ENCODE measurements at regions not wholly inside any gene's neighbourhood (a gene's known extent, or its start where the extent isn't known, plus 50 kb on each side); places are given as distances from the start of the nearest gene placed in this dataset.
"Not testable (repeated sequence)": the region's sequence is repeated elsewhere in the genome, so short reads cannot be mapped to it uniquely, and the experiment has no call there.

DNA sequence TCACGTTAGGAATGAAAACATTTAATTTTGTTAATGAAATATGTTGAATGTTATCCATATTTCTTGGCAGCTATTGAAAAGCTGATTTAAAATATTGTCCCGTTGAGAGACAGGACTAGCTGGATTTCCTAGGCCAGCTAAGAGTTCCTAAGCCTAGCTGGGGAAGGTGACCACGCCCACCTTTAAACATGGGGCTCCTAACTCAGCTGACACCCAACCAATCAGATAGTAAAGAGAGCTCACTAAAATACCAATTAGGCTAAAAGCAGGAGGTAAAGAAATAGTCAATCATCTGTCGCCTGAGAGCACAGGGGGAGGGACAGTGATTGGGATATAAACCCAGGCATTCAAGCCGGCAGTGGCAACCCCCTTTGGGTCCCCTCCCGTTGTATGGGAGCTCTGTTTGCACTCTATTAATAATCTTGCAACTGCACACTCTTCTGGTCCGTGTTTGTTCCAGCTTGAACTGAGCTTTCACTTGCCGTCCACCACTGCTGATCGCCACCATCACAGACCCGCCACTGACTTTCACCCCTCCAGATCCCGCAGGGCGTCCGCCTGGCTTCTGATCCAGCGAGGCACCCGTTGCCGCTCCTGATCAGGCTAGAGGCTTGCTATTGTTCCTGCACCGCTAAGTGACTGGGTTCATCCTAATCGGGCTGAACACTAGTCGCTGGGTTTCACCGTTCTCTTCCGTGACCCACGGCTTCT, 308.9 kb downstream of the GLUD2 start:
- H3K36me3 Mint-ChIP-seq, result no peaks in the 10 kb centered on the region
- ATAC-seq, result no peak
- no peaks in the 10 kb centered on the region for H3K27me3 Mint-ChIP-seq
- no peaks in the 10 kb centered on the region for H3K4me1 Mint-ChIP-seq
- no peak overlapping the region for H3K27ac Mint-ChIP-seq
- no peak for DNase-seq
- H3K4me3 Mint-ChIP-seq, result no peak overlapping the region
- CTCF ChIA-PET, result no interaction called here
- no peaks in the 10 kb centered on the region for H3K9me3 Mint-ChIP-seq (ENCODE audit: low read depth)

DNA sequence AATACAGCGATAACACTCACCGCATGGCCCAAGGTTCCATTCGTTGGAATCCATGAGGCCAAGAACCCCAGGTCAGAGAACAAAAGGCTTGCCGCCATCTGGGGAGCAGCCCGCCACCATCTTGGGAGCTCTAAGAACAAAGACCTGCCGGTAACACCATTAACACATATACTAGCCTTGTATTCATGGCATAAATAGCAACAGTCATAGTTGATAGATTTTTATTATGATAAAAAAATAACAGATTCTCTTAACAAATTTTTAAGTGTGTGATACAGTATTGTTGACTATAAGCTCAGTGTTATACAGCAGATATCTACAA, 309.4 kb downstream of the GLUD2 start:
- Mint-ChIP-seq H3K27ac (no peak overlapping the region), H3K4me1 (no peaks in the 10 kb centered on the region), H3K9me3 (ENCODE audit: low read depth) (no peaks in the 10 kb centered on the region), H3K4me3 (no peak overlapping the region), H3K27me3 (no peaks in the 10 kb centered on the region), H3K36me3 (no peaks in the 10 kb centered on the region)
- ATAC-seq (no peak), DNase-seq (no peak)
- CTCF ChIA-PET, result no interaction called here

DNA sequence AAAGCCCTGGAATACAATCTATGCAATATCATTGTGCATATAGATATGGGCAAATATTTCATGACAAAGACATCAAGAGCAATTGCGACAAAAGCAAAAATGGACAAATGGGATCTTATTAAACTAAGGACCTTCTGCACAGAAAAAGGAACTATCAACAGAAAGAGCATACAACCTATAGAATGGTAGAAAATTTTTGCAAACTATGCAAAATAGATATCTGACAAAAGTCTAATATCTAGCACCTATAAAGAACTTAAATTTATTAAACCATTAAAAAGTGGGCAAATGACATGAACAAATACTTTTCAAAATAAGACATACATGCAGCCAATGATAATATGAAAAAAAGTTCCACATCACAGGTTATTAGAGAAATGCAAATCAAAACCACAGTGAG, 312.9 kb downstream of the GLUD2 start:
- Mint-ChIP-seq H3K4me1 (no peaks in the 10 kb centered on the region), H3K27me3 (no peaks in the 10 kb centered on the region), H3K27ac (no peak overlapping the region), H3K36me3 (no peaks in the 10 kb centered on the region), H3K9me3 (ENCODE audit: low read depth) (no peaks in the 10 kb centered on the region), H3K4me3 (no peak overlapping the region)
- DNase-seq (no peak), ATAC-seq (no peak)
- CTCF ChIA-PET, result no interaction called here

DNA sequence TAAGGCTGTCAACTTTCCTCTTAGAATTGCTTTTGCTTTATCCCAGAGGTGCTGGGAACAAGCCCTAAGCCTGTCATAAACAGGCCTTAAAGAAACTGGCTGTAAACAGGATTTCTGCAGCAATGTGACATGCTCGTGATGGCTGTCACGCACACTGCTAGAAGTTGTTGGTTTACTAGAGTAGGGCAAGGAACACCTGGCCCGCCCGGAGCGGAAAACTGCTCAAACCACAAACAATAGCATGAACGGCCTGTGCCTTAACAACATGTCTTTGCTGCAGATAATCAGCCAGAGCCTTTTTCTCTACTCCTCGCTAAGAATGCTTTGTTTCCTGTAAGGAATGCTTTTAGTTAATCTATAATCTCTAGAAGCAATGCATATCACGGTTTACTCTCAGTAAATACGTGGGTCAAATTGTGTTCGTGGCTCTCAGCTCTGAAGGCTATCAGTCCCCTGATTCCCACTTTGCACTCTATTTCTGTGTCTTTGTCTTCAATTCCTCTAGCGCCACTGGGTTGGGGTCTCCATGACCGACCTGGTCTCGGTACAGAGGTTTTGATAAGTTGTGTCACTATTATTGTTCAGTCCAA, 318.3 kb downstream of the GLUD2 start:
- DNase-seq, result no peak
- no peaks in the 10 kb centered on the region for H3K4me1 Mint-ChIP-seq
- no peak overlapping the region for H3K27ac Mint-ChIP-seq
- H3K9me3 Mint-ChIP-seq (ENCODE audit: low read depth), result no peaks in the 10 kb centered on the region
- H3K36me3 Mint-ChIP-seq, result no peaks in the 10 kb centered on the region
- CTCF ChIA-PET, result no interaction called here
- no peaks in the 10 kb centered on the region for H3K27me3 Mint-ChIP-seq
- H3K4me3 Mint-ChIP-seq, result no peak overlapping the region
- ATAC-seq, result no peak

DNA sequence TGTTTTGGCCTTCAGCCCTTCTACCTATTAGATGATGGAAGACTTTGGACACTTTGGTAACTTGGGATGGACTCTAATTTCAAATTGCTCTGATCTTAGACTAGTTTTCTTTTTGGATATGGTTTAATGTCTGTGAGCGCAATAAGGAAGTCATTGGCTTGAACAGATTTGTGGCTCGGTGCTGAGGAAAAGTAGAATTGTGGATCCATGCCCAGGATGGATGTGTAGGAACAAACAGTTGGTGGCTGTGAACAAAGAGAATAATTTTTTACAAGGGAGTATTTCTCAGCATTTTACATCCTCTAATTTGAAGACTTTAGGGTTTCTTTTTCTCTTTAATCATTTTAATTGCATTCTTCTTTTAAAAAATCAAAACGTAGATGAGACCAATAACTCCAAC, 327.1 kb downstream of the GLUD2 start:
- H3K36me3 Mint-ChIP-seq, result no peaks in the 10 kb centered on the region
- ATAC-seq (no peak), DNase-seq (no peak)
- H3K4me3 Mint-ChIP-seq, result no peak overlapping the region
- H3K4me1 Mint-ChIP-seq, result no peaks in the 10 kb centered on the region
- no peak overlapping the region for H3K27ac Mint-ChIP-seq
- no peaks in the 10 kb centered on the region for H3K27me3 Mint-ChIP-seq
- CTCF ChIA-PET, result no interaction called here
- H3K9me3 Mint-ChIP-seq (ENCODE audit: low read depth), result no peaks in the 10 kb centered on the region

DNA sequence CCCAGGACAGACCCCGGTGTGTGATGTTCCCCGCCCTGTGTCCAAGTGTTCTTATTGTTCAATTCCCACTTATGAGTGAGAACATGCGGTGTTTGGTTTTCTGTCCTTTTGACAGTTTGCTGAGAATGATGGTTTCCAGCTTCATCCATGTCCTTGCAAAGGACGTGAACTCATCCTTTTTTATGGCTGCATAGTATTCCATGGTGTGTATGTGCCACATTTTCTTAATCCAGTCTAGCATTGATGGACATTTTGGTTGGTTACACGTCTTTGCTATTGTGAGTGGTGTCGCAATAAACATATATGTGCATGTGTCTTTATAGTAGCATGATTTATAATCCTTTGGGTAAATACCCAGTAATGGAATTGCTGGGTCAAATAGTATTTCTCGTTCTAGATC, 334.5 kb downstream of the GLUD2 start:
- CTCF ChIA-PET; H3K9me3 Mint-ChIP-seq (ENCODE audit: low read depth); ATAC-seq: not testable (repeated sequence)

DNA sequence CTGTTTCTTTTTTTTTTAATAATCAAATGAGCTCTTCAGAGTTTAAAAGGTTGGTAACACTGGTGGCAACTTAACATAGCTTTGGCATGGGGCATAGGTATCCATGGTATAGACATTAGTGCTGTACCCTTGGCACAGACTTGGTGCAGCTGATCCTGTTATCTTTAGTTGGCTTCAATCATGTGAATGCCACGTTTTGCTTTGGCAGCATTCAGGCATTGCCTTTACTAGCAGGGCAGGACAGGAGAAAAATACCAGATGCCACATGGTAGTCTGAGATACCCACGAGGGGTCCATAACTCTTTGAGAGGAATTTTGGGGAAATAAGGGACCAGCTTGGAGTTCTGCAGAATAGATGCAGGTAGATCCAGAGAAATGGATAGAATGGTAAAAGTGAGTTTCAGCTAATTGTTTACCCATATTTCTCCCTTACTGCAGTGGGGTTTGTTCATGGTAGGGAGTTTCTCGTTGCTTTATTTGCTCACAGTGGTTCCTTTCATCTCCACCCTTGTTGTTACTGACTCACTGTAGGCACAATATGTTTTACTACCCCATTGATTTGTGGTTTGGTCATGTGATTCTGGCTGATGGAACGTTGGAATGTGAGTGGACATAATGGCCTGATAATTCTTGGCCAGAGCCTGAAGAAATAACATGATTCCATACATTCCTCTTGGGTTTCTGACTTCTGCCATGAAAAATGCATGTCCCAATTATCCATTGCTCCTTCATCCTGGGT, 342.7 kb downstream of the GLUD2 start:
- Mint-ChIP-seq H3K4me3 (no peak overlapping the region), H3K27ac (no peak overlapping the region), H3K9me3 (ENCODE audit: low read depth) (no peaks in the 10 kb centered on the region), H3K27me3 (no peaks in the 10 kb centered on the region), H3K36me3 (no peaks in the 10 kb centered on the region), H3K4me1 (no peaks in the 10 kb centered on the region)
- CTCF ChIA-PET, result interaction anchor here (0.7 kb wide), 1 partner anchor 701 kb away, joined by 3 read pairs; no protein-coding TSS in a partner anchor
- DNase-seq (no peak), ATAC-seq (no peak)

More for the DNA sequence above, 334.5 kb downstream of the GLUD2 start:
- H3K27ac Mint-ChIP-seq, H3K36me3 Mint-ChIP-seq, H3K4me3 Mint-ChIP-seq, H3K4me1 Mint-ChIP-seq, DNase-seq, H3K27me3 Mint-ChIP-seq: not testable (repeated sequence)

DNA sequence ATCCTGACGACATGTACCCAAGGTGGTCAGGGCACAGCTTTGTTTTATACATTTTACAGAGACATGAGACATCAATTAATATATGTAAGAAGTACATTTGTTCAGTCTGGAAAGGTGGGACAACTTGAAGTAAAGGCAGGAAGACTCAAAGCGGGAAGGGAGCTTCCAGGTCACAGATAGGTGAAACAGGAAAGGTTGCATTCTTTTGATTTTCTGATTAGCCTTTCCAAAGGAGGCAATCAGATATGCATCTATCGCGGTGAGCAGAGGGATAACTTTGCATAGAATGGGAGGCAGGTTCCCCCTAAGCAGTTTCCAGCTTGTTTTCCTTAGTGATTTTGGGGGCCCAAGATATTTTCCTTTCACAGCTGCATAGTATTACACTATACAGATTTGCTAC, 358.4 kb downstream of the GLUD2 start:
- Mint-ChIP-seq H3K36me3 (no peaks in the 10 kb centered on the region), H3K4me1 (no peaks in the 10 kb centered on the region), H3K27me3 (no peaks in the 10 kb centered on the region), H3K9me3 (ENCODE audit: low read depth) (no peaks in the 10 kb centered on the region), H3K27ac (no peak overlapping the region), H3K4me3 (no peak overlapping the region)
- DNase-seq (no peak), ATAC-seq (no peak)
- CTCF ChIA-PET, result no interaction called here

DNA sequence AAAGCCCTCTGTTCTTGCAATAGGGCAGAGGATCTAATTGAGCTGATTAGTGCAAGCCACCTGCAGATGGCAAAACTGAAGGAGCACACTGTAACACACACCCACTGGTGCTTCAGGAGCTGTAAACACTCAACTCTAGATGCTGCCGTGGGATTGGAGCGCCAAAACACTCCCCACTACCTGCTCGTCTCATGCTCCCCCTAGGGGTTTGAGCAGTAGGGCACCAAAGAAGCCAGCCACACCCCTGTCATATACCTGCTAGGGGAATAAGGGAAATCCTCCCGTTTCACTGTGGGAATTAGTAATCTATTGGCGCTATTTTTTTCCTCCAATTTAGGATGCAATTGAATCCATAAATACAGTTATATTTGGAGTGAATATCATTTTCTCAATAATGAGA, 360.2 kb downstream of the GLUD2 start:
- H3K27ac Mint-ChIP-seq, result no peak overlapping the region
- CTCF ChIA-PET, result no interaction called here
- no peak for DNase-seq
- H3K27me3 Mint-ChIP-seq, result no peaks in the 10 kb centered on the region
- no peak for ATAC-seq
- no peaks in the 10 kb centered on the region for H3K9me3 Mint-ChIP-seq (ENCODE audit: low read depth)
- no peak overlapping the region for H3K4me3 Mint-ChIP-seq
- H3K4me1 Mint-ChIP-seq, result no peaks in the 10 kb centered on the region
- H3K36me3 Mint-ChIP-seq, result no peaks in the 10 kb centered on the region

DNA sequence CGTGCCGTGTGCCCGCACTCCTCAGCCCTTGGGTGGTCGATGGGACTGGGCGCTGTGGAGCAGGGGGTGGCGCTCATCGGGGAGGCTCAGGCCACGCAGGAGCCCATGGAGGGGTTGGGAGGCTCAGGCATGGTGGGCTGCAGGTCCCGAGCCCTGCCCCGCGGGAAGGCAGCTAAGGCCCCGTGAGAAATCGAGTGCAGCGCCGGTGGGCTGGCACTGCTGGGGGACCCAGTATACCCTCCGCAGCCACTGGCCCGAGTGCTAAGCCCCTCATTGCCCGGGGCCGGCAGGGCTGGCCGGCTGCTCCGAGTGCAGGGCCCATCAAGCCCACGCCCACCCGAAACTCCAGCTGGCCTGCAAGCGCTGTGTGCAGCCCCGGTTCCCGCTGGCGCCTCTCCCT, 384.1 kb downstream of the GLUD2 start:
- H3K4me1 Mint-ChIP-seq; DNase-seq; ATAC-seq; H3K27ac Mint-ChIP-seq; H3K4me3 Mint-ChIP-seq; H3K36me3 Mint-ChIP-seq; H3K9me3 Mint-ChIP-seq (ENCODE audit: low read depth); H3K27me3 Mint-ChIP-seq; CTCF ChIA-PET: not testable (repeated sequence)

DNA sequence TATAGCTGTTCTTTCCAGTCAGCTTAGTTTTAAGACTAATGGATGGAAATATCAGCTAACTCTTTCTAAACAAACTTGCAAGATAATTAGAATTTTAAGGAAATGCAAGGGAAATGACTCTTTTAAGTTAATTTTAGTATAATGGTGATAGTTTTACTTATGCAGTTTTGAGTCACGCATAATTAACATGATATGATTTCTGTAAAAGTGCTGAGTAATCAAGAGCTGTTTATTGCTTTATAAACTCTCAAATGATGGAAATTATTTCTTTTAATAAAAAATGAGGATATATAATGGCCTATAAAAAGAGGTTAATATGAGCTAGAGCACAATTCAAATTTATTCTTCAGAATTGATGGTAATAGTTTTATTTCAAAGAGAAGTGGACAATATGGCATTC, 385.9 kb downstream of the GLUD2 start:
- Mint-ChIP-seq H3K27ac (no peak overlapping the region), H3K27me3 (no peaks in the 10 kb centered on the region), H3K4me1 (no peaks in the 10 kb centered on the region), H3K36me3 (no peaks in the 10 kb centered on the region), H3K4me3 (no peak overlapping the region), H3K9me3 (ENCODE audit: low read depth) (no peaks in the 10 kb centered on the region)
- ATAC-seq, result no peak
- no peak for DNase-seq
- CTCF ChIA-PET, result no interaction called here

DNA sequence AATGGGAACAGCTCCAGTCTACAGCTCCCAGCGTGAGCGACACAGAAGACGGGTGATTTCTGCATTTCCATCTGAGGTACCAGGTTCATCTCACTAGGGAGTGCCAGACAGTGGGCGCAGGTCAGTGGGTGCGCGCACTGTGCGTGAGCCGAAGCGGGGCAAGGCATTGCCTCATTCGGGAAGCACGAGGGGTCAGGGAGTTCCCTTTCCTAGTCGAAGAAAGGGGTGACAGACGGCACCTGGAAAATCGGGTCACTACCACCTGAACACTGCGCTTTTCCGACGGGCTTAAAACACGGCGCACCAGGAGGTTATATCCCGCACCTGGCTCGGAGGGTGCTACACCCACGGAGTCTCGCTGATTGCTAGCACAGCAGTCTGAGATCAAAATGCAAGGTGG, 390.3 kb downstream of the GLUD2 start:
- CTCF ChIA-PET; H3K4me3 Mint-ChIP-seq; DNase-seq; H3K36me3 Mint-ChIP-seq; H3K4me1 Mint-ChIP-seq; H3K27me3 Mint-ChIP-seq; H3K27ac Mint-ChIP-seq; ATAC-seq; H3K9me3 Mint-ChIP-seq (ENCODE audit: low read depth): not testable (repeated sequence)

DNA sequence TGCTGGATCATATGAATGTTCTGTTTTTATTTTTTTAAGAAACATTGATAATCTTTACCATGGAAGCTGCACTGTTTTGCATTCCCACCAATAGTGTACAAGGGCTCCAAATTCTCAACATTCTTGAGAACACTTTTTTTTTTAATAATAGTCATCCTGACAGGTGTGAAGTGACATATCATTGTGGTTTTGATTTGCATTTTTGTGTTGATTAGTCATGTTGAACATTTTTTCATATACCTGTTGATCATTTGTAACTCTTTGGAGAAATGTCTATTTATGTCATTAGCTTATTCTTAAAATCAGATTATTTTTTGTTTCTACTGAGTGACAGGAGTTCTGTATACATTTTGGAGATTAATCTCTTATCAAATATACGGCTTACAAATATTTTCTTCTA, 408.5 kb downstream of the GLUD2 start:
- Mint-ChIP-seq H3K4me1 (no peaks in the 10 kb centered on the region), H3K9me3 (ENCODE audit: low read depth) (no peaks in the 10 kb centered on the region), H3K27ac (no peak overlapping the region), H3K27me3 (no peaks in the 10 kb centered on the region), H3K4me3 (no peak overlapping the region), H3K36me3 (no peaks in the 10 kb centered on the region)
- no peak for ATAC-seq
- CTCF ChIA-PET, result no interaction called here
- DNase-seq, result no peak

DNA sequence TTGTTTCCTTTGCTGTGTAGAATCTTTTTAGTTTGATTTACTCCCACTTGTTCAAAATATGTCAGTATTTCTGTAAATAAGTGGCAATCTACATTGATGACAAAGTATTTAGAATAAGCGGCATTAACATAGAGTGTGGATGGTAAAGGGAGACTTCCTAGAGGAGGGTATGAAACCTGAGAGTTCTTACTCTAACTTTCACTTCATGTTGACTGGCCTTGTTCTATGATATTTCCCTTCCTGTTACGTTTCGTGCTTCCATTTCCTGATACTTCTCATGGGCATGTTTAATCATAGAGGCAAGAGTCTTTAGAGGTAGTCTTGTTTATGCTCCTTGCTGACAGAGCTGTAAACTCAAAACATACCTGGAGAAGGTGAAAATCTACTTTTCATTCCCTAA, 408.9 kb downstream of the GLUD2 start:
- H3K4me1 Mint-ChIP-seq, result no peaks in the 10 kb centered on the region
- no peaks in the 10 kb centered on the region for H3K27me3 Mint-ChIP-seq
- H3K27ac Mint-ChIP-seq, result no peak overlapping the region
- CTCF ChIA-PET, result no interaction called here
- no peaks in the 10 kb centered on the region for H3K36me3 Mint-ChIP-seq
- DNase-seq, result no peak
- H3K9me3 Mint-ChIP-seq (ENCODE audit: low read depth), result no peaks in the 10 kb centered on the region
- H3K4me3 Mint-ChIP-seq, result no peak overlapping the region
- no peak for ATAC-seq

Data from activated CD8-positive, alpha-beta memory T cell treated with anti-CD3 and anti-CD28 coated beads, Interleukin-2, amount 10 ng/mL, durations not matched to agents 7 days and 5 days (primary cell).